ENCODE measurements at regions not wholly inside any gene's neighbourhood (a gene's known extent, or its start where the extent isn't known, plus 50 kb on each side); places are given as distances from the start of the nearest gene placed in this dataset.

DNA sequence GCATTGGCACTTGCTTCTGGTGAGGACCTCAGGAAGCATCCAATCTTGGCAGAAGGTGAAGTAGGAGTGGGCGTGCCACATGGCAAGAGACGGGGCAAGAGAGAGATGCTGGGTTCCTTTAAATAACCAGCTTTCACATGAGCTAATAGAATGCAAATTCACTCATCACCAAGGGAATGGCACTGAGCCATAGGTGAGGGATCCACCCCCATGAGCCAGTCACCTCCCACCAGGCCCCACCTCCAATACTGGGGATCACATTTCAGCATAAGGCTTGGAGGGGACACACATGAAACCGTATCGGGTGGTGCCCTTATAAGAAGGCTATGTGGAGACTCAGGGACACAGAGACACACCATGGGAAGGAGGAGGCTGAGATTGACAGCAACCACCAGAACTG, 140.0 kb upstream of the MSX1 start:
- TF ChIP-seq, protein P1, sequence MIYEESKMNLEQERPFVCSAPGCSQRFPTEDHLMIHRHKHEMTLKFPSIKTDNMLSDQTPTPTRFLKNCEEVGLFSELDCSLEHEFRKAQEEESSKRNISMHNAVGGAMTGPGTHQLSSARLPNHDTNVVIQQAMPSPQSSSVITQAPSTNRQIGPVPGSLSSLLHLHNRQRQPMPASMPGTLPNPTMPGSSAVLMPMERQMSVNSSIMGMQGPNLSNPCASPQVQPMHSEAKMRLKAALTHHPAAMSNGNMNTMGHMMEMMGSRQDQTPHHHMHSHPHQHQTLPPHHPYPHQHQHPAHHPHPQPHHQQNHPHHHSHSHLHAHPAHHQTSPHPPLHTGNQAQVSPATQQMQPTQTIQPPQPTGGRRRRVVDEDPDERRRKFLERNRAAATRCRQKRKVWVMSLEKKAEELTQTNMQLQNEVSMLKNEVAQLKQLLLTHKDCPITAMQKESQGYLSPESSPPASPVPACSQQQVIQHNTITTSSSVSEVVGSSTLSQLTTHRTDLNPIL (CRISPR knock-in tag; IDR thresholded peaks at IDR 0.05) = no peak
- no peak for TF ChIP-seq RNF2 (IDR thresholded peaks at IDR 0.05)

All from K562 (cell line).